ENCODE measurements at regions not wholly inside any gene's neighbourhood (a gene's known extent, or its start where the extent isn't known, plus 50 kb on each side); places are given as distances from the start of the nearest gene placed in this dataset.
"Not testable (repeated sequence)": the region's sequence is repeated elsewhere in the genome, so short reads cannot be mapped to it uniquely, and the experiment has no call there.

GRCh38 chr3:159739969-159740368, 248.7 kb upstream of the IL12A start:
- DNase-seq: no peak

GRCh38 chr3:159741281-159741680, 247.4 kb upstream of the IL12A start:
- DNase-seq: no peak

- DNase-seq: no peak
These were observed 240.2 kb upstream of the IL12A start for GRCh38 chr3:159748425-159748824.

DNA sequence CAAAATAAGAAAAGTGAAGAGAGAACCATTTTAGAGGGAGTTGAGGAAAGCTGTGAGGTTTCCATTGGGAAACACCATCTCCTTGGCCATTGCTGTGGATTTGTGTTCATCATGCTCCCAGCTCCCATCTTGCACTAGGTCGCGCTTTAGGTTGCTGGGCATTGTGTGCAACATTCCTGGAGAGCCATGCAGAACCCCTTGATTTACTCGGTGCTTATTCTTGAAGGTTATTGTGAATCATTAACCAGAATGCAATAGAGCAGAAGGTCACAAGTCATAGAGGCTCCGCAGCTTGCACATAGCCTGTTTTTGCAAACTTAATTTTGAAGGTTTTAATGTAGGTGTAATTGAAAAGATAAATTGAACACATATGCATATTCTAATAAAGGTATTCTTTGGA, 239.2 kb upstream of the IL12A start:
- no peak for DNase-seq

DNA sequence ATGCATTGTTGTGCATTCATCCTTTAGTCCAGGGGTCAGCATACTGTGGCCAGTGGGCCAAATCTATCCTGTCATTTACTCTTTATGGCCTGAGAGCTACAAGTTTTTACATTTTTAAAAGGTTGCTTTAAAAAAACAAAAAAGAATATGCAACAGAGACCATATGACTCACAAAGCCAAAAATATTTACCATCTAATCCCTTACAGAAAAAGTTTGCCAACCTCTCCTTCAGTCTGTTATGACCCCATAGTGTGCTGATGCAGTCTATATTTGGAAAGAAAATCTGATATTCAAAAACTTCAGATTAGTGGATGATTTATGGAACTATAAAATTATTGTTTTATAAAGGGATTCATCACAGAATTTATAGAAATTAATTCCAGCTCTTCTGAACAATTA, 237.5 kb upstream of the IL12A start:
- no peak for DNase-seq

GRCh38 chr3:159751752-159752151, 236.9 kb upstream of the IL12A start:
- peak in 1 of 2 donors; percentile 30 for DNase-seq

DNA sequence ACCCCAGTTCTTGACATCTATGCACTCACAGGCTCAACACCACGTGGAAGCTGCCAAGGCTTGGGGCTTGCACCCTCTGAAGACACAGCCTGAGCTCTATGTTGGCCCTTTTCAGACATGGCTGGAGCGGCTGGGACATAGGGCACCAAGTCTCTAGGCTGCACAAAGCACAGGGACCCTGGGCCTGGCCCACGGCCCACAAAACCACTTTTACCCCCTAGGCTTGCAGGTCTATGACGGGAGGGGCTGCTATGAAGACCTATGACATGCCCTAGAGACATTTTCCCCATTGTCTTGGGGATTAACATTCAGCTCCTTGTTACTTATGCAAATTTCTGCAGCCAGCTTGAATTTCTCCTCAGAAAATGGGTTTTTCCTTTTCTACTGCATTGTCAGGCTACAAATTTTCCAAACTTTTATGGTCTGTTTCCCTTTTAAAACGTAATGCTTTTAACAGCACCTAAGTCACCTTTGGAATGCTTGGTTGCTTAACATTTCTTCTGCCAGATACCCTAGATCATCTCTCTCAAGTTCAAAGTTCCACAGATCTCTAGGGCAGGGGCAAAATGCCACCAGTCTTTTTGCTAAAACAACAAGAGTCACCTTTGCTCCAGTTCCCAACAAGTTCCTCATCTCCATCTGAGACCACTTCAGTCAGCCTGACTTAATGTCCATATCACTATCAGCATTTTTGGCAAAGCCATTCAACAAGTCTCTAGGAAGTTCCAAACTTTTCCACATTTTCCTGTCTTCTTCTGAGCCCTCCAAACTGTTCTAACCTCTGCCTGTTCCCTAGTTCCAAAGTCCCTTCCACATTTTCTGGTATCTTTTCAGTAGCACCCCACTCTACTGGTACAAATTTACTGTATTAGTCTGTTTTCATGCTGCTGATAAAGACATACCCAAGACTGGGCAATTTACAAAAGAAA, 232.1 kb upstream of the IL12A start:
- not testable (repeated sequence) for DNase-seq

DNA sequence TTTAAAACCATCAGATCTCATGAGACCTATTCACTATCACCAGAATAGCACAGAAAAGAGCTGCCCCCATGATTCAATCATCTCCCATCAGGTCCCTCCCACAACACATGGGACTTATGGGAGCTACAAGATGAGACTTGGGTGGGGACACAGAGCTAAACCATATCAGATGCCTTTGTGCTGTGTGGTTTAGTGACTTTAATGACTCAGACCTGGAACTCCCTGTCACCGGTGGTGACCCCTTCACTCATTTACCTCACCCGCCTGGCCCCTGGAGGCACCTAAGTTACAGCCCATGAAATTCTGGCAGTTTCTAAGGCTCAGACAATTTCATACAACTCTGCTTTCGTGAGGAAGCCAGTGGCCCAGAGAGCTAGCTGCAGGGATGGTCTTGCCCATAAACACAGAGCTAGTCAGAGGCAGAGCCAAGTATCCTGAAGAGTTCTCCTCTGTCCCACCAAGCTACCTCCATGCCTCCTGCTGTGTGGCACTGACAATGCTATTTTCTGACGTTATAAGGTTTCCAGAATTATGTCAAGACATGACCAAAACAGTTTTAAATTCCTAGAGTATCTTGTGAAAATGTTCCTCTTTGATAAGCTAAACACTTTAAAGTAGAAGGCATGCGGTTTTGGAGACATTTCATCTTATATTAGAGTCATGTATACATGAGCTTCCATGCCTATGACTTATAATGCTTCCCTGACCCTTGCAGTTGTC, 231.1 kb upstream of the IL12A start:
- DNase-seq: no peak

- no peak for DNase-seq
These were observed 228.6 kb upstream of the IL12A start for GRCh38 chr3:159760046-159760445.

DNA sequence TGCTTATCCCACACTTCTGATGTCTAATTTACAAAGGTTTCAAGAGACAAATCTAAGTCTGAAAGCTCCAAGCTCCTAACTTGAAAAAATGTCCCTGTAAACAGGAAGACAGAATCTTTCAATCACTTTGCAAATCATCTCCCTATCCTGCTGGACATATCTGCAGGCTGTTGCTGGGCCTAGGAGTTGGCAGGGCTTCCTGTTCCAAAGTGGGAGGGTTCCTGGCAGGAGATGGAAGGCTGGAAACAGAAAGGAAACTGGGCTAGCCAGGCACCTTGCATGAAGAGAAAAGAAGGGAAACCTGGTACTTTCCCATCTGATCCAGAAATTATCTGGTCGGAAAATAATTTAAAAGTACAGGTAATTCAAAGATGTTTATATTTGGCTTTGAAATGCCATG, 227.3 kb upstream of the IL12A start:
- DNase-seq: no peak

DNA sequence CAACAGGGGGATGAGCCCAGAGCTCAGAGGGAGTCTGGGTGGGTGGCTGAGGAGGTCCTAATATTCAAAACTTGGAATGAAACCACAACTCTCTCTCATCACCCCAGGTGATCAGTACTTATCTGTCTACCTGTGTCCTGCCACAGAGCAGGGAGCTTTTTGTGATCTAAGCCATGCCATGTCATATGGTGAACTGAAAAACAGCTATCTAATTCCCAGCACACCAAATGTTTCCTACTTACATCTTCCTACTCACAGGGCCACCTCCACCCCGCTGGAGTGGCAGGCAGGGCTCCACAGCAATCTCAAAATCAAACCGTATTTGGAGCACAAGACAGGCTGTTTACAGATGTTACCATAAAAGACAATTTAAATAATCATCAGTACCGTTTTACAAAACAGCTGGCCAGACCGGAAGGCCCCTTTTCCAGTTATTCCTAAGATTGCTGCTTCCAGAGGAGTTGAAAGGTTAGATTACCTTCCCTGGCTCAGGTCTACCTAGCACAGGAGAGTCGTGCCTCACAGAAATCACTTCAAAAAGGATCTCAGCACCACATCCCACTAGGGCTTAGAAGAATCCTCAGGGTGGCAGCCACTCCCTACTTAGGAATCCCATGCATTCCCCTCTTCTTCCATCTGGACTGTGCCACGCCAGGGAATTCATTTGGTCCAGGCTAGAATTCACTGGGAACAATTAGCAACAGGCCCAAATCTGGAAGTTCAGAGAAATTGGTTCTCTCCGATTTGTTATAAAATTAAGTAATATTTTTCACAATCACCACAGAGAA, 226.6 kb upstream of the IL12A start:
- DNase-seq: no peak

GRCh38 chr3:159763011-159763601, 225.5 kb upstream of the IL12A start:
- DNase-seq: peak; percentile 51 to 78

DNA sequence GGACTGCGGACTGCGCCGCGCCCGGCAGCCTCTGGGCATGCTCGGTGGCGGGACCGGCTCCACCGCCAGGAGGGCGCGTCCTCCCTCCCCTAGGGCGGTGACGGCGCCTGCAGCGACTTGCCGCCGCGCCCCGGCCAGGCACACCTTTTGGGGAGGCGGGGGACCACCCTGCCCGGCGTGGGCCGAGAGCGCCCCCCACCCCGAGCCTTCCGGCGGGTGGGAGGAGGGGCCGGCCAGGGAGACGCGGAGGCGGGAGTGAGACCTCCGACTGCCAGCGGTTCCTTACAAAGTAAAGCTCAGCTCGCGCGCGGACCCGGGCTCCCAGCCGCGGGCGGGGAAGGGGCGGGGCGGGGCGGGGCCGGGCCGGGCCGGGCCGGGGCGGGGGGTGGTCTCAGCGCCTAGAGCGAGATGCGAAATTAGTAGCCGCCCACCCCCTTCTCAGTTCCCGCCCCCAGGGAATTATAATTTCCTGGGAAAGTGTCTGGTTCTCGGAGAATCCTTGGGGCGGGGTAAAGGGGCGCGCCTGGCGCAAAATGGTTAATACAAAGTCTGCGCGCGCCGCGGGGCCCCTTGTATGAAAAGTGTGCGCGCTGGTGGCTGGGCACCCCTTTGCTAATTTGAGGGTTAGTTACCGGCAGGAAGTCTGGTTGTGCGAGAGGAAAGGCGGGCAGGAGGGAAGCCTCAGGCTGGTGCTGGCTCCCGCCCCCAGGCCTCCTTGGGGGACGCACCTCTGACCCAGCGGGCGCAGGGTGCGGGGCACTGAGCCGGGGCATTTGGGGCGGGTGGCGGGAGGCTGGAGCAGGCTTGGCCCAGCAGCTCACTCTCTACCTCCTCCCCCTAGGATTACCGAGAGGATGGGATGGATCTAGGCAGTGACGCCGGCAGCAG, 224.8 kb upstream of the IL12A start:
- DNase-seq: peak in 1 of 2 donors; percentile 47

GRCh38 chr3:159764490-159765029, 224.1 kb upstream of the IL12A start:
- no peak for DNase-seq

DNA sequence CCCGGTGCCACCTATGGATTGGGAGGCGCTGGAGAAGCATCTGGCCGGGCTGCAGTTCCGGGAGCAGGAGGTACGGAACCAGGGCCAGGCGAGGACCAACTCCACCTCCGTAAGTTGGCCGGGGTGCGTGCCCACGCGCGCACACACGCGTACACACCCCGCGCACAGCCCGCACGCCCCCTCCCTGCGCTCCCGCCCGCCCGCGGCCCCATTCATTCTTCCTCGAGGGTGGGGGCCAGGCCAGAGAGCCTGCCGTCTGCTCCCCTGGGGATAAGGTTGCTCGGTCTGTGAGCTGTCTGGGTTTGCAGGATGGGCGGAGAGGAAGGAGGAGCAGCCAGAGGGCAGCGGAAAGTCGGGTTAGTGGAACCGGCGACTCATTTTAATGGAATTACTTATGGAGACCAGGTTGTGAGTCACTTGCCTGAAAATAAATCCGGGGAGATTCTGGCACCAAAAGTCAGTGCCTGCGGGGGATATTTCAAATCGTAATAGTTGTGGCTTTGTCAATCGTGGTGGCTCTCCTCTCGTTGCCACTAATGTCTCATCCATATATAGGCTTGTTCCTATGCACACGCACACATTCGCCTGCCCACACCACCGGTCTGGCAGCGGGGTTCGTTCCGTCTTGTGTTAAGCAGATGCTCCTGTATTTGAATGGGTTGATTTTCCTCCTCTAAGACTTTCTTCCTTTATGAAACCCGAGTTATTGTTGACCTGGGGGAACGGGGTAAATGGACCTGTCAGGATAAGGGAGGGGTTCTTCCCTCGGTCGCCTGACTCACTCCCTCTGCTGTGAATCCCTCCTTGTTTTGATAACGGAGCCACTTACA, 223.4 kb upstream of the IL12A start:
- DNase-seq: peak in 1 of 2 donors; percentile 25

DNA sequence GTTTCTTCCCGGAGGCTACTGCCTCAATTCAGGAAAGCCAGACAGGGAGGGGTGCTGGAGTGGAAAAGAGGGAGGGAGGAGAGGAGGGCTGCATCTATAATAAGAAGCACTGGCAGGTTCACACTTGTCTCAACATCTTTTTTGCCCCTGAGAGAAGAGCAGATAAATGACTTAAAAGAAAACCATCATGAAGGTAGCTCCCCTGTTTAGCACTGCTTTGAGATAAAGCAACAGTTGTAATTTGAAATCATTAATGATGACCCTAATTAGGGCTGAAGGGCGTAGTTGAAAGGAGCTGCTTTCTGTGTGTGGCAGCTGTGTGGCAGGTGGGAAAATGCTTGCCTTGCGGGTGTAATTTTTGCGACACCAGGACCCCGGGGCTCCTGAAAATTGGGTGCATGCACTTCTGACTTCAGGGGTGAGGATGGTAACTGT, 222.8 kb upstream of the IL12A start:
- DNase-seq: no peak

GRCh38 chr3:159766563-159767185, 222.0 kb upstream of the IL12A start:
- DNase-seq: peak in 1 of 2 donors; percentile 12

- no peak for DNase-seq
These were observed 217.6 kb upstream of the IL12A start for GRCh38 chr3:159770998-159771397.

DNA sequence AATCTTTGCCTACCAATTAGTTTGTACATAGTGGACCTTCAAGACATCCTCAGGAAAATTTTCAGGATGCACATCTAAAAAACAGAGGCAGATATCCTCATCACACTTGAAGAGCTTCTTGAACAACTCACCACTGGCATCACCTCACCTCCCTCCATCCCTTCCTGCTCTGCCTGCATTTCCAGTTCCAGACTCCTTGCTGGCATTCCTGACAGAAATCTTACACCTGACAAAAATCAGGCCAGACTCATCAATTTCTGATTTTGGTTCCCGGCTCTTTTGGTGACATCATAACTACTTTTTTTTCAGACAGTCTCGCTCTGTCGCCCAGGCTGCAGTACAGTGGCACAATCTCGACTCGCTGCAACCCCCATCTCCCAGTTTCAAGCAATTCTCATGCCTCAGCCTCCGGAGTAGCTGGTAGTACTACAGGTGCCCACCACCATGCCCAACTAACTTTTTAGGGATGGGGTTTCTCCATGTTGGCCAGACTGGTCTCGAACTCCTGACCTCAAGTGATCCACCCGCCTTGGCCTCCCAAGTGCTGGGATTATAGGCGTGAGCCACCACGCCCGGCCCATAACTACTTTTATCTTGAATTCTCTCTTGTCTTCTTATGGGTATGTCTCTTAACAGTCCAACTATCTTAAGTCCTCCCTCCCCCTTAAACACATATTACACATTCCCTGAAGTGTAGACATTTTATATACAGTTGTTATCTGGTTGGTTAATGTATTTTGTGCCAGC, 216.6 kb upstream of the IL12A start:
- DNase-seq: no peak
